PC-9 (cell line): ENCODE measurements at regions not wholly inside any gene's neighbourhood (a gene's known extent, or its start where the extent isn't known, plus 50 kb on each side); places are given as distances from the start of the nearest gene placed in this dataset.

Source experiments
- BruUV-seq: library from RNA; stranded (reverse); fragments of 400-500 nt; replicated peaks from 2 replicates; lab custom pipeline; 2021; lab: Mats Ljungman, UMichigan
- CTCF ChIA-PET: fragments of 300-600 bp; sonication (Branson Sonifier 250); formaldehyde crosslinking; loops from one replicate; lab custom pipeline; 2022; ENCODE audit warnings: antibody characterized with exemption; lab: Charles Lee
- POLR2A ChIA-PET: fragments of 300-600 bp; sonication (Branson Sonifier 250); formaldehyde crosslinking; loops from one replicate; lab custom pipeline; 2022; ENCODE audit warnings: antibody characterized with exemption; ENCODE audit not compliant: unreplicated experiment; lab: Charles Lee
- DNase-seq, 2 experiments: peaks; one replicate each; pipeline versions ENCODE4 v3.0.0 to v3.0.0-alpha.2; 2015 to 2022; ENCODE audit warnings: mixed read lengths in 1 of 2
- H2AFZ ChIP-seq: fragments of 200-600 bp; sonication (generic); 2 replicates; pipeline ENCODE4 v1.8.1; 2017; ENCODE audit warnings: antibody characterized with exemption
- H3F3A ChIP-seq: fragments of 200-600 bp; sonication (generic); 2 replicates; pipeline ENCODE4 v1.8.1; 2017; ENCODE audit warnings: antibody characterized with exemption, mild to moderate bottlenecking, low read depth; ENCODE audit not compliant: insufficient read depth
- H3K27ac ChIP-seq: fragments of 200-600 bp; sonication (generic); 2 replicates; pipeline ENCODE4 v1.6.1; 2016; ENCODE audit warnings: mixed run types
- H3K27me3 ChIP-seq: fragments of 200-600 bp; sonication (generic); 2 replicates; pipeline ENCODE4 v1.6.1; 2016; ENCODE audit warnings: low read depth, mixed run types; ENCODE audit not compliant: insufficient read depth
- H3K36me3 ChIP-seq: fragments of 200-600 bp; sonication (generic); 2 replicates; pipeline ENCODE4 v1.6.1; 2016; ENCODE audit warnings: low read depth, mixed run types
- H3K4me1 ChIP-seq: fragments of 200-600 bp; sonication (generic); replicated peaks from 2 replicates; pipeline ENCODE4 v1.6.1; 2016; ENCODE audit warnings: mixed run types; ENCODE audit not compliant: insufficient read depth
- H3K4me2 ChIP-seq: fragments of 200-600 bp; sonication (generic); 2 replicates; pipeline ENCODE4 v1.6.1; 2017; ENCODE audit warnings: mixed run types
- H3K4me3 ChIP-seq: fragments of 200-600 bp; sonication (generic); 2 replicates; pipeline ENCODE4 v1.6.1; 2016; ENCODE audit warnings: mixed run types
- H3K79me2 ChIP-seq: fragments of 200-600 bp; sonication (generic); 2 replicates; pipeline ENCODE4 v1.6.1; 2017; ENCODE audit warnings: low read depth, mixed run types
- H3K9me2 ChIP-seq: fragments of 200-600 bp; sonication (generic); 2 replicates; pipeline ENCODE4 v1.8.1; 2017; ENCODE audit warnings: mild to moderate bottlenecking; ENCODE audit not compliant: insufficient read depth
- H3K9me3 ChIP-seq: fragments of 200-600 bp; sonication (generic); 2 replicates; pipeline ENCODE4 v1.8.1; 2016; ENCODE audit warnings: low read depth; ENCODE audit not compliant: insufficient read depth
- H4K20me1 ChIP-seq: fragments of 200-600 bp; sonication (generic); 2 replicates; pipeline ENCODE4 v1.8.1; 2017; ENCODE audit not compliant: insufficient read depth
- CTCF ChIP-seq: fragments of 200-600 bp; sonication (generic); conservative IDR thresholded peaks from 2 replicates; pipeline ENCODE4 v1.6.1; 2017; ENCODE audit warnings: mixed run types, antibody characterized with exemption, mild to moderate bottlenecking, moderate library complexity
- EZH2 ChIP-seq: fragments of 200-600 bp; sonication (generic); IDR thresholded peaks from 2 replicates; pipeline ENCODE4 v1.8.0; 2017; ENCODE audit warnings: antibody characterized with exemption, low read depth
- intact Hi-C: fragments of 100-400 bp; cut with micrococcal nuclease; formaldehyde crosslinking; loops from one replicate; pipeline ENCODE4 v1.10.0; 2022; ENCODE audit not compliant: unreplicated experiment

- Histone ChIP-seq H3K27ac (peak overlapping the region; percentile 41), H3K79me2 (no peaks in the 10 kb centered on the region), H4K20me1 (no peaks in the 10 kb centered on the region), H3K4me2 (peak overlapping the region; percentile 35), H3K27me3 (no peaks in the 10 kb centered on the region), H3K4me1 (peaks cover 48% of the 10 kb centered on the region), H2AFZ (no peak overlapping the region), H3K4me3 (no peak overlapping the region), H3K36me3 (no peaks in the 10 kb centered on the region), H3K9me3 (no peaks in the 10 kb centered on the region; the same call in 1 of the 2 replicates), H3F3A (peaks cover 33% of the 10 kb centered on the region), H3K9me2 (no peaks in the 10 kb centered on the region)
- TF ChIP-seq EZH2 (no peak), CTCF (no peak)
- BruUV-seq, result no TSS peak
- intact Hi-C loops, result loop anchor here (1.0 kb wide), 1 partner anchor 236 kb away; no protein-coding TSS in a partner anchor
- ChIA-PET CTCF (no interaction called here), POLR2A (no interaction called here)
- peak in 1 of 2 experiments; percentile 31 for DNase-seq
Observed at GRCh38 chr17:72361892-72362291, 241.1 kb downstream of the SOX9 start.

- ChIA-PET POLR2A (no interaction called here), CTCF (interaction anchor here (0.6 kb wide), 1 partner anchor 1026 kb away, joined by 3 read pairs; no protein-coding TSS in a partner anchor)
Observed at GRCh38 chr17:72362376-72363088, 241.7 kb downstream of the SOX9 start.

GRCh38 chr17:72363089-72363610 lies 242.3 kb downstream of the SOX9 start:
- H3K4me3 ChIP-seq, result no peak overlapping the region
- H3K79me2 ChIP-seq, result no peaks in the 10 kb centered on the region
- peak overlapping the region; percentile 41; the same call in 1 of the 2 replicates for H3K27ac ChIP-seq
- H3K27me3 ChIP-seq, result no peaks in the 10 kb centered on the region
- TF ChIP-seq EZH2 (no peak), CTCF (no peak)
- no peak for DNase-seq
- ChIA-PET POLR2A (no interaction called here), CTCF (no interaction called here)
- peaks cover 31% of the 10 kb centered on the region for H3F3A ChIP-seq
- no peak overlapping the region for H2AFZ ChIP-seq
- BruUV-seq, result no TSS peak
- no peaks in the 10 kb centered on the region for H3K9me2 ChIP-seq
- H3K36me3 ChIP-seq, result no peaks in the 10 kb centered on the region
- peak overlapping the region; percentile 35; the same call in 1 of the 2 replicates for H3K4me2 ChIP-seq
- intact Hi-C loops, result no loop called here
- no peaks in the 10 kb centered on the region for H4K20me1 ChIP-seq
- H3K9me3 ChIP-seq, result no peaks in the 10 kb centered on the region; the same call in 1 of the 2 replicates
- H3K4me1 ChIP-seq, result peaks cover 38% of the 10 kb centered on the region

More at GRCh38 chr17:72362376-72363088, 241.7 kb downstream of the SOX9 start:
- DNase-seq, result peak in 1 of 2 experiments; percentile 79
- Histone ChIP-seq H3K36me3 (no peaks in the 10 kb centered on the region), H3K4me3 (no peak overlapping the region), H3K9me2 (no peaks in the 10 kb centered on the region), H3K79me2 (no peaks in the 10 kb centered on the region), H4K20me1 (no peaks in the 10 kb centered on the region), H3K4me1 (peaks cover 44% of the 10 kb centered on the region), H3K27me3 (no peaks in the 10 kb centered on the region), H3K9me3 (no peaks in the 10 kb centered on the region; the same call in 1 of the 2 replicates), H2AFZ (no peak overlapping the region), H3K4me2 (peak overlapping the region; percentile 35), H3F3A (peaks cover 33% of the 10 kb centered on the region), H3K27ac (peak overlapping the region; percentile 41)
- no TSS peak for BruUV-seq
- TF ChIP-seq CTCF (no peak), EZH2 (no peak)
- intact Hi-C loops, result loop anchor here (1.0 kb wide), 1 partner anchor 236 kb away; no protein-coding TSS in a partner anchor
